Upper lobe of right lung (tissue), 1 donor: ENCODE measurements at regions not wholly inside any gene's neighbourhood (a gene's known extent, or its start where the extent isn't known, plus 50 kb on each side); places are given as distances from the start of the nearest gene placed in this dataset.

Experiments used
- ATAC-seq: fragments of 200-7000 bp; cut with Tn5 transposase; one replicate; pipeline ENCODE4 v1.9.1; 2020; ENCODE audit warnings: mild to moderate bottlenecking, moderate library complexity
- DNase-seq: peaks from one replicate; pipeline ENCODE4 v3.0.0-alpha.2; 2020
- H3K27ac ChIP-seq: fragments of 200-600 bp; one replicate; pipeline ENCODE4 v1.8.0; 2022
- H3K27me3 ChIP-seq: fragments of 200-600 bp; one replicate; pipeline ENCODE4 v1.8.0; 2022; ENCODE audit warnings: mild to moderate bottlenecking
- H3K36me3 ChIP-seq: fragments of 200-600 bp; one replicate; pipeline ENCODE4 v1.8.0; 2022
- H3K4me1 ChIP-seq: fragments of 200-600 bp; one replicate; pipeline ENCODE4 v1.8.0; 2022
- H3K4me3 ChIP-seq: fragments of 200-600 bp; one replicate; pipeline ENCODE4 v1.8.0; 2022; ENCODE audit warnings: mild to moderate bottlenecking
- H3K9me3 ChIP-seq: fragments of 200-600 bp; one replicate; pipeline ENCODE4 v1.8.0; 2022
- CTCF ChIP-seq: fragments of 200-600 bp; IDR thresholded peaks from one replicate; pipeline ENCODE4 v1.8.0; 2022; ENCODE audit warnings: antibody characterized with exemption
- intact Hi-C: fragments of 100-400 bp; cut with DNase I; formaldehyde crosslinking; loops from one replicate; pipeline ENCODE4 v1.11.0; 2022
- donor health status: DM: no; HTN: yes; CAD: no; lungs with severe emphysema.

- intact Hi-C loops, result no loop called here
- DNase-seq, result no peak
- H3K36me3 ChIP-seq, result no peaks in the 10 kb centered on the region
- ATAC-seq, result no peak
- H3K4me3 ChIP-seq, result no peak overlapping the region
- H3K4me1 ChIP-seq, result no peaks in the 10 kb centered on the region
- no peak for TF ChIP-seq CTCF
- H3K27ac ChIP-seq, result no peak overlapping the region
- H3K27me3 ChIP-seq, result no peaks in the 10 kb centered on the region
- H3K9me3 ChIP-seq, result no peaks in the 10 kb centered on the region
These were observed 298.0 kb upstream of the TET2 start for GRCh38 chr4:104848597-104849225.

GRCh38 chr4:104859601-104860237 lies 287.0 kb upstream of the TET2 start:
- Histone ChIP-seq H3K4me3 (no peak overlapping the region), H3K36me3 (no peaks in the 10 kb centered on the region), H3K4me1 (no peaks in the 10 kb centered on the region), H3K27me3 (peaks cover 4% of the 10 kb centered on the region), H3K27ac (no peak overlapping the region), H3K9me3 (no peaks in the 10 kb centered on the region)
- no peak for DNase-seq
- ATAC-seq, result peak; percentile 79
- intact Hi-C loops, result no loop called here
- no peak for TF ChIP-seq CTCF

GRCh38 chr4:104860238-104861123 lies 286.2 kb upstream of the TET2 start:
- TF ChIP-seq CTCF, result peak; percentile 91
- no peaks in the 10 kb centered on the region for H3K4me1 ChIP-seq
- intact Hi-C loops, result no loop called here
- H3K27me3 ChIP-seq, result peaks cover 4% of the 10 kb centered on the region
- H3K36me3 ChIP-seq, result no peaks in the 10 kb centered on the region
- H3K27ac ChIP-seq, result no peak overlapping the region
- H3K9me3 ChIP-seq, result no peaks in the 10 kb centered on the region
- H3K4me3 ChIP-seq, result no peak overlapping the region
- ATAC-seq (peak; percentile 93), DNase-seq (no peak)

- Histone ChIP-seq H3K27ac (no peak overlapping the region), H3K4me1 (no peaks in the 10 kb centered on the region), H3K4me3 (no peak overlapping the region), H3K9me3 (no peaks in the 10 kb centered on the region), H3K27me3 (no peaks in the 10 kb centered on the region), H3K36me3 (no peaks in the 10 kb centered on the region)
- ATAC-seq (no peak), DNase-seq (no peak)
- intact Hi-C loops, result no loop called here
- TF ChIP-seq CTCF, result no peak
These were observed 279.9 kb upstream of the TET2 start for GRCh38 chr4:104866809-104867208.

GRCh38 chr4:104868533-104868932 lies 278.1 kb upstream of the TET2 start:
- ATAC-seq, result no peak
- intact Hi-C loops, result no loop called here
- DNase-seq, result no peak
- no peak for TF ChIP-seq CTCF
- Histone ChIP-seq H3K4me3 (no peak overlapping the region), H3K27me3 (no peaks in the 10 kb centered on the region), H3K4me1 (no peaks in the 10 kb centered on the region), H3K27ac (no peak overlapping the region), H3K36me3 (no peaks in the 10 kb centered on the region), H3K9me3 (no peaks in the 10 kb centered on the region)
